GM21619 (cell line): ENCODE measurements at regions not wholly inside any gene's neighbourhood (a gene's known extent, or its start where the extent isn't known, plus 50 kb on each side); places are given as distances from the start of the nearest gene placed in this dataset.

Experiments
- ATAC-seq: cut with Tn5 transposase; IDR thresholded peaks from one replicate; pipeline ENCODE4 v1.9.1; 2021; ENCODE audit not compliant: unreplicated experiment

- no peak for ATAC-seq
Measured at GRCh38 chr20:40495956-40496355, 193.1 kb downstream of the MAFB start.

- no peak for ATAC-seq
Measured at GRCh38 chr20:40494248-40494647, 194.8 kb downstream of the MAFB start.

GRCh38 chr20:40493549-40493948 is 195.5 kb downstream of the MAFB start:
- ATAC-seq: no peak

GRCh38 chr20:40493071-40493470 is 196.0 kb downstream of the MAFB start:
- no peak for ATAC-seq

GRCh38 chr20:40491009-40491590 is 197.9 kb downstream of the MAFB start:
- no peak for ATAC-seq

GRCh38 chr20:40489886-40490285 is 199.2 kb downstream of the MAFB start:
- no peak for ATAC-seq

GRCh38 chr20:40488401-40488800 is 200.6 kb downstream of the MAFB start:
- no peak for ATAC-seq

- ATAC-seq: no peak
Measured at GRCh38 chr20:40486297-40486696, 202.7 kb downstream of the MAFB start.

GRCh38 chr20:40481743-40482458 is 207.1 kb downstream of the MAFB start:
- no peak for ATAC-seq

- ATAC-seq: no peak
Measured at GRCh38 chr20:40481337-40481736, 207.7 kb downstream of the MAFB start.

- ATAC-seq: no peak
Measured at GRCh38 chr20:40477805-40478204, 211.2 kb downstream of the MAFB start.

- no peak for ATAC-seq
Measured at GRCh38 chr20:40476461-40476860, 212.6 kb downstream of the MAFB start.

GRCh38 chr20:40472905-40473304 is 216.1 kb downstream of the MAFB start:
- no peak for ATAC-seq

- ATAC-seq: no peak
Measured at GRCh38 chr20:40471261-40471629, 217.8 kb downstream of the MAFB start.

- ATAC-seq: no peak
Measured at GRCh38 chr20:40470445-40471260, 218.4 kb downstream of the MAFB start.

GRCh38 chr20:40468759-40469158 is 220.3 kb downstream of the MAFB start:
- ATAC-seq: no peak

- ATAC-seq: no peak
Measured at GRCh38 chr20:40467703-40468411, 221.2 kb downstream of the MAFB start.

- no peak for ATAC-seq
Measured at GRCh38 chr20:40467067-40467466, 222.0 kb downstream of the MAFB start.

GRCh38 chr20:40464731-40465208 is 224.3 kb downstream of the MAFB start:
- ATAC-seq: no peak

- no peak for ATAC-seq
Measured at GRCh38 chr20:40463171-40463570, 225.9 kb downstream of the MAFB start.

GRCh38 chr20:40462566-40462965 is 226.5 kb downstream of the MAFB start:
- ATAC-seq: no peak
